Endodermal cell (in vitro differentiated cells): ENCODE measurements at regions not wholly inside any gene's neighbourhood (a gene's known extent, or its start where the extent isn't known, plus 50 kb on each side); places are given as distances from the start of the nearest gene placed in this dataset.
"Not testable (repeated sequence)": the region's sequence is repeated elsewhere in the genome, so short reads cannot be mapped to it uniquely, and the experiment has no call there.

Source experiments
- DNase-seq: peaks from one replicate; pipeline ENCODE4 v3.0.0-alpha.2; 2017
- H3K27ac ChIP-seq: 2 replicates; pipeline ENCODE4 v1.5.1; 2013; ENCODE audit warnings: mild to moderate bottlenecking, low read depth, low read length, moderate library complexity
- H3K27me3 ChIP-seq: 2 replicates; pipeline ENCODE4 v1.6.1; 2013; ENCODE audit warnings: mild to moderate bottlenecking, low read length, moderate library complexity; ENCODE audit not compliant: insufficient read depth, control insufficient read depth, poor library complexity, severe bottlenecking
- H3K36me3 ChIP-seq: 2 replicates; pipeline ENCODE4 v1.7.0; 2013; ENCODE audit warnings: mild to moderate bottlenecking, low read length, moderate library complexity; ENCODE audit not compliant: control insufficient read depth, insufficient read depth
- H3K4me1 ChIP-seq: one replicate; pipeline ENCODE4 v1.7.0; 2013; ENCODE audit warnings: low read length; ENCODE audit not compliant: control insufficient read depth, insufficient read depth
- H3K4me3 ChIP-seq: 2 replicates; pipeline ENCODE4 v1.5.1; 2013; ENCODE audit warnings: mild to moderate bottlenecking, low read length, moderate library complexity
- H3K9ac ChIP-seq: 2 replicates; pipeline ENCODE4 v1.6.1; 2013; ENCODE audit warnings: mild to moderate bottlenecking, low read length, moderate library complexity; ENCODE audit not compliant: poor library complexity, severe bottlenecking; ENCODE audit errors: extremely low read depth
- H3K9me3 ChIP-seq: 2 replicates; pipeline ENCODE4 v1.6.1; 2013; ENCODE audit warnings: mild to moderate bottlenecking, low read length, moderate library complexity; ENCODE audit not compliant: control insufficient read depth
- H3K27ac Mint-ChIP-seq: 2 replicates; pipeline ENCODE4 v1.8.0; 2020; ENCODE audit warnings: mixed read lengths
- H3K27me3 Mint-ChIP-seq: 2 replicates; pipeline ENCODE4 v1.8.0; 2021; ENCODE audit warnings: mild to moderate bottlenecking, mixed read lengths; ENCODE audit not compliant: insufficient read depth
- H3K36me3 Mint-ChIP-seq: 2 replicates; pipeline ENCODE4 v1.8.0; 2020; ENCODE audit warnings: low read depth, mixed read lengths
- H3K4me1 Mint-ChIP-seq: 2 replicates; pipeline ENCODE4 v1.8.0; 2020; ENCODE audit warnings: mixed read lengths
- H3K4me3 Mint-ChIP-seq: 2 replicates; pipeline ENCODE4 v1.8.0; 2020; ENCODE audit warnings: mild to moderate bottlenecking, moderate library complexity, mixed read lengths
- H3K9me3 Mint-ChIP-seq: 2 replicates; pipeline ENCODE4 v1.8.0; 2020; ENCODE audit warnings: mild to moderate bottlenecking, mixed read lengths
- WGBS, 2 experiments: methylation state at CpG; one replicate each; pipeline versions ENCODE4 v1.1.5 to v1.1.7; 2013; ENCODE audit warnings: missing lambda C conversion rate in 2 of 2, mixed read lengths in 1 of 2; ENCODE audit not compliant: insufficient coverage in 1 of 2, insufficient read length in 1 of 2; 5-methylcytosine and 5-hydroxymethylcytosine counted together

- H3K9ac ChIP-seq, H3K9me3 ChIP-seq, H3K4me1 ChIP-seq, H3K27me3 Mint-ChIP-seq, H3K27me3 ChIP-seq, H3K9me3 Mint-ChIP-seq, DNase-seq, H3K4me1 Mint-ChIP-seq, H3K27ac ChIP-seq, H3K27ac Mint-ChIP-seq, H3K36me3 Mint-ChIP-seq, H3K4me3 Mint-ChIP-seq, H3K36me3 ChIP-seq, H3K4me3 ChIP-seq: not testable (repeated sequence)
- WGBS, 2 experiments = 93% methylated on average over 1 of the region's 2 CpGs; no CpG with 5 or more reads in 1 of the 2 experiments
These were observed 142.7 kb downstream of the POTEM start for GRCh38 chr14:19109887-19110286.

DNA sequence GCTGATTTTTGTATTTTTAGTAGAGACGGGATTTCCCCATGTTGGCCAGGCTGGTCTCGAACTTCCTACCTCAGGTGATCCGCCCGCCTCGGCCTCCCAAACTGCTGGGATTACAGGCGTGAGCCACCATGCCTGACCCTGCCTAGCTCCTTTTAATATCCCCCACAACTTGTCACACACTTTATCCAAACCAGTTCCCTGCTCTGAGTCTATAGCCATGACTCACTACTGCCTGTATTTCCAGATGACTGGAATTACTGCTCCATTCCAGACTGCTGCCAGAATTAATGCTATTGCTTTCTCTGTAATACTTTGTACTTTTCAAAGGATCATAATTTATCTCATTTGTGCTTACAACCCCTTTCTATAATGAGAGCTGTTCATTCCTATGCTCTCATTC, 153.1 kb downstream of the POTEM start:
- not testable (repeated sequence) for H3K27me3 ChIP-seq, H3K36me3 Mint-ChIP-seq, DNase-seq, H3K4me3 Mint-ChIP-seq, H3K4me3 ChIP-seq, H3K27me3 Mint-ChIP-seq, H3K27ac ChIP-seq, H3K36me3 ChIP-seq, H3K4me1 ChIP-seq, H3K4me1 Mint-ChIP-seq, H3K9ac ChIP-seq, H3K9me3 ChIP-seq, H3K27ac Mint-ChIP-seq
- WGBS, 2 experiments = no CpG with 5 or more reads among the region's 6 CpGs
- peaks cover 11% of the 10 kb centered on the region for H3K9me3 Mint-ChIP-seq

DNA sequence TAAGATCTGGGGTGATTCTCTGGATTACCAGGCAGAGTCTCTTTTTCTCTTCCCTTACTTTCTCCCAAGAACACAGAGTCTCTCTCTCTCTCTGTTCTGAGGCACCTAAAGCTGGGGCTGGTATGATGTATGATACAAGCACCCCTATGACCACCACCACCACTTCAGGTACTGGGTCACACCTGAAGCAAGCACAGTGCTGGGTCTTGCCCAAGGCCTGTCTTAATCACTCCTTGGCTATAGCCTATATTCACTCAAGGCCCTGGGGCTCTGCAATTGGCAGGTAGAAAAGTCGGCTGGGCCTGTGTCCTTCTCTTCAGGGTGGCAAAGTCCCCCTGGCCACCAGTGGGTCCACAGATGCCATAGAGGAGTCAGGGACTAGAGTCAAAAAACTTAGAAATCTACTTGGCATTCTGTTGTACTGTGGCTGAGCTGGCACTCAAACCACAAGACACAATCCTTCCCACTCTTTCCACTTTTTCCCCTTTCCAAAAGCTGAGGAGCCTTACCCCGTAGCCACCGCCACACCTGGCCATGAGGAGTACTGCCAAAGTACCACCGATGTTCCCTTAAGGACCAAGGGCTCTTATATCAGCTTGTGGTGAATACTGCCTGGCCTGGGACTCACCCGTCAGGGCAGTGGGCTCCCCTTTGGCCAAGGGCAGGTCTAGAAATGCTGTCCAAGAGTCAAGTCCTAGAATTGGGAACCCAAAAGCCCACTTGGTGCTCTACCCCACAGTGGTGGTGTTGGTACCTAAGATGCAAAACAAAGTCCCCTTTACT, 159.2 kb downstream of the POTEM start:
- H3K27me3 Mint-ChIP-seq, H3K27me3 ChIP-seq, H3K4me1 ChIP-seq, H3K36me3 Mint-ChIP-seq, H3K27ac ChIP-seq, H3K9ac ChIP-seq, DNase-seq, H3K4me3 ChIP-seq, H3K36me3 ChIP-seq, H3K4me1 Mint-ChIP-seq, H3K27ac Mint-ChIP-seq, H3K4me3 Mint-ChIP-seq: not testable (repeated sequence)
- 88 to 100% methylated on average over 1 to 4 of the region's 5 CpGs for WGBS, 2 experiments
- peaks cover 17% of the 10 kb centered on the region for H3K9me3 Mint-ChIP-seq
- H3K9me3 ChIP-seq = peaks cover 17% of the 10 kb centered on the region

DNA sequence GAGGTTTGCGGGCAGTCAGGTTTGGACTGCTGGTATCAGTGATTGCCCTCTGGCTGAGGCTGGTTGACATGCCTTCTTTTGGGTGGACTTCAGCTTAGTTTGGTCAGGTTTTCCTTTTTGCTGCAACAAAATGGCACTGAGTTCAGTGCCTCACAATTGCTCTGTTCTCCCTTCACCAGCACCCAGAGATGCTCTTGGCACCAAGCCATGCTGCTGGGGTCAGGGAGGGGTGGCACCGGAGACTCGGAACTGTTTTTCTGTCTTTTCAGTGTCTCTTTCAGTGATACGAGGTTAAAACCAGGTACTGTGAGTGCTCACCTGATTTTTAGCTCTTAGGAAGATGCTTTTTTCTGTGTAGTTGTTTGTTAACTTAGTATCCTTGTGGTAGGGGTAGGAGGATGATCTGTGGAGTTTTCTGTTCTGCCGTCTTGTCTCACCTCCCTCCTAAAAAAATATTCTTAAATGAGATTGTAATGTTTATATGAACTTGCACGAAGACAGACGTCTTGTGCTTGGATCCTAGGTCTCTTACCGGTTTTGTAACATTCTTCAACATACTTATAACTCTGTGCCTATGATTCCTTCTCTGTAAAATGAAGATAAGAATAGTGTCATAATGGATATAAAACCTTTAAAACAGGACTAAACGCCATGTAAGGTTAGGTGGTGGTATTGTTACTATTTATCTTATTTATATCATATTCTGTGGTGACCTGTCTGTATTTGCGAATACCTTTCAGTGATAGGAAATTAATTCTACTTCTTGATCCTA, 160.6 kb downstream of the POTEM start:
- H3K27ac Mint-ChIP-seq, DNase-seq, H3K4me1 ChIP-seq, H3K4me3 ChIP-seq, H3K4me1 Mint-ChIP-seq, H3K27ac ChIP-seq, H3K27me3 ChIP-seq, H3K36me3 ChIP-seq, H3K36me3 Mint-ChIP-seq, H3K4me3 Mint-ChIP-seq, H3K27me3 Mint-ChIP-seq, H3K9ac ChIP-seq: not testable (repeated sequence)
- H3K9me3 Mint-ChIP-seq = peaks cover 19% of the 10 kb centered on the region
- WGBS, 2 experiments = 86% methylated on average over 4 of the region's 10 CpGs; no CpG with 5 or more reads in 1 of the 2 experiments
- peaks cover 17% of the 10 kb centered on the region for H3K9me3 ChIP-seq

GRCh38 chr14:19131553-19131952, 164.3 kb downstream of the POTEM start:
- not testable (repeated sequence) for H3K36me3 Mint-ChIP-seq, H3K4me1 Mint-ChIP-seq, H3K27me3 Mint-ChIP-seq, H3K9ac ChIP-seq, H3K4me3 ChIP-seq, H3K27me3 ChIP-seq, H3K36me3 ChIP-seq, H3K27ac Mint-ChIP-seq, DNase-seq, H3K27ac ChIP-seq, H3K4me3 Mint-ChIP-seq, H3K9me3 ChIP-seq, H3K4me1 ChIP-seq
- H3K9me3 Mint-ChIP-seq = peaks cover 12% of the 10 kb centered on the region
- WGBS, 2 experiments = no CpG with 5 or more reads among the region's 12 CpGs

GRCh38 chr14:19132013-19132835, 165.0 kb downstream of the POTEM start:
- H3K27me3 ChIP-seq, H3K4me3 ChIP-seq, H3K27ac ChIP-seq, H3K4me3 Mint-ChIP-seq, H3K36me3 Mint-ChIP-seq, H3K9ac ChIP-seq, H3K4me1 Mint-ChIP-seq, H3K9me3 ChIP-seq, H3K36me3 ChIP-seq, DNase-seq, H3K27ac Mint-ChIP-seq, H3K4me1 ChIP-seq, H3K27me3 Mint-ChIP-seq: not testable (repeated sequence)
- WGBS, 2 experiments = 90% methylated on average over 5 of the region's 45 CpGs; no CpG with 5 or more reads in 1 of the 2 experiments
- peaks cover 12% of the 10 kb centered on the region for H3K9me3 Mint-ChIP-seq
